ENCODE measurements at regions not wholly inside any gene's neighbourhood (a gene's known extent, or its start where the extent isn't known, plus 50 kb on each side); places are given as distances from the start of the nearest gene placed in this dataset.

- no peak overlapping the region for H3K4me3 ChIP-seq (ENCODE audit: low read length)
- no peaks in the 10 kb centered on the region for H3K36me3 ChIP-seq (ENCODE audit: insufficient read depth, low read length)
- no peaks in the 10 kb centered on the region for H3K36me3 Mint-ChIP-seq
- H3K9me3 ChIP-seq (ENCODE audit: low read length): no peaks in the 10 kb centered on the region
- no peak overlapping the region for H3K27ac ChIP-seq (ENCODE audit: low read depth, low read length)
- no peaks in the 10 kb centered on the region for H3K4me1 ChIP-seq (ENCODE audit: insufficient read depth, low read length)
- no peak overlapping the region for H3K27ac Mint-ChIP-seq
- CTCF ChIA-PET: no interaction called here
- no peak for DNase-seq
- H3K27me3 ChIP-seq (ENCODE audit: insufficient read depth, low read length, poor library complexity, severe bottlenecking): no peaks in the 10 kb centered on the region
- POLR2A ChIA-PET: no interaction called here
- peaks cover 0 to 3% (median 2%) of the 10 kb centered on the region in 5 donors for H3K9me3 Mint-ChIP-seq
- no peaks in the 10 kb centered on the region for H3K4me1 Mint-ChIP-seq
- H3K27me3 Mint-ChIP-seq: peaks cover 10 to 18% of the 10 kb centered on the region in 2 donors
- H3K4me3 Mint-ChIP-seq: no peak overlapping the region
Observed at GRCh38 chr5:35305336-35306020, 75.2 kb upstream of the PRLR start.

- ChIA-PET POLR2A (no interaction called here), CTCF (no interaction called here)
- Mint-ChIP-seq H3K27me3 (peaks cover 11 to 25% of the 10 kb centered on the region in 2 donors), H3K9me3 (peaks cover 0 to 6% (median 2%) of the 10 kb centered on the region in 5 donors), H3K27ac (no peak overlapping the region), H3K36me3 (no peaks in the 10 kb centered on the region), H3K4me3 (no peak overlapping the region), H3K4me1 (no peaks in the 10 kb centered on the region)
- no peaks in the 10 kb centered on the region for H3K36me3 ChIP-seq (ENCODE audit: insufficient read depth, low read length)
- no peaks in the 10 kb centered on the region for H3K27me3 ChIP-seq (ENCODE audit: insufficient read depth, low read length, poor library complexity, severe bottlenecking)
- no peaks in the 10 kb centered on the region for H3K4me1 ChIP-seq (ENCODE audit: insufficient read depth, low read length)
- H3K9me3 ChIP-seq (ENCODE audit: low read length): no peaks in the 10 kb centered on the region
- DNase-seq: no peak
- no peak overlapping the region for H3K4me3 ChIP-seq (ENCODE audit: low read length)
- no peak overlapping the region for H3K27ac ChIP-seq (ENCODE audit: low read depth, low read length)
Observed at GRCh38 chr5:35304291-35304690, 74.0 kb upstream of the PRLR start.

- no peaks in the 10 kb centered on the region for H3K4me1 Mint-ChIP-seq
- H3K27ac ChIP-seq (ENCODE audit: low read depth, low read length): no peak overlapping the region
- peaks cover 0 to 6% (median 2%) of the 10 kb centered on the region in 5 donors for H3K9me3 Mint-ChIP-seq
- no peaks in the 10 kb centered on the region for H3K36me3 ChIP-seq (ENCODE audit: insufficient read depth, low read length)
- H3K27me3 ChIP-seq (ENCODE audit: insufficient read depth, low read length, poor library complexity, severe bottlenecking): no peaks in the 10 kb centered on the region
- CTCF ChIA-PET: no interaction called here
- H3K9me3 ChIP-seq (ENCODE audit: low read length): no peaks in the 10 kb centered on the region
- H3K4me3 ChIP-seq (ENCODE audit: low read length): no peak overlapping the region
- H3K27ac Mint-ChIP-seq: no peak overlapping the region
- POLR2A ChIA-PET: no interaction called here
- no peak overlapping the region for H3K4me3 Mint-ChIP-seq
- H3K36me3 Mint-ChIP-seq: no peaks in the 10 kb centered on the region
- no peaks in the 10 kb centered on the region for H3K4me1 ChIP-seq (ENCODE audit: insufficient read depth, low read length)
- no peak for DNase-seq
- peaks cover 7 to 28% of the 10 kb centered on the region in 2 donors for H3K27me3 Mint-ChIP-seq
Observed at GRCh38 chr5:35303152-35303551, 72.9 kb upstream of the PRLR start.

- H3K27me3 Mint-ChIP-seq: peaks cover 7 to 26% of the 10 kb centered on the region in 2 donors
- Histone ChIP-seq H3K9me3 (ENCODE audit: low read length) (no peaks in the 10 kb centered on the region), H3K4me1 (ENCODE audit: insufficient read depth, low read length) (no peaks in the 10 kb centered on the region), H3K27me3 (ENCODE audit: insufficient read depth, low read length, poor library complexity, severe bottlenecking) (no peaks in the 10 kb centered on the region), H3K4me3 (ENCODE audit: low read length) (no peak overlapping the region), H3K27ac (ENCODE audit: low read depth, low read length) (no peak overlapping the region), H3K36me3 (ENCODE audit: insufficient read depth, low read length) (no peaks in the 10 kb centered on the region)
- no peak overlapping the region for H3K4me3 Mint-ChIP-seq
- H3K4me1 Mint-ChIP-seq: no peaks in the 10 kb centered on the region
- H3K9me3 Mint-ChIP-seq: peaks cover 0 to 6% (median 2%) of the 10 kb centered on the region in 5 donors
- DNase-seq: no peak
- H3K36me3 Mint-ChIP-seq: no peaks in the 10 kb centered on the region
- H3K27ac Mint-ChIP-seq: no peak overlapping the region
- CTCF ChIA-PET: no interaction called here
- POLR2A ChIA-PET: no interaction called here
Observed at GRCh38 chr5:35302544-35302943, 72.3 kb upstream of the PRLR start.

- H3K9me3 Mint-ChIP-seq: peaks cover 0 to 6% (median 5%) of the 10 kb centered on the region in 5 donors
Observed at GRCh38 chr5:35297755-35298154, 67.5 kb upstream of the PRLR start.

GRCh38 chr5:35294976-35295375 is 64.7 kb upstream of the PRLR start:
- H3K9me3 ChIP-seq (ENCODE audit: low read length): no peaks in the 10 kb centered on the region
- Mint-ChIP-seq H3K36me3 (no peaks in the 10 kb centered on the region), H3K27ac (no peak overlapping the region), H3K27me3 (peaks cover 1 to 17% of the 10 kb centered on the region in 2 donors), H3K9me3 (peaks cover 0 to 14% (median 2%) of the 10 kb centered on the region in 5 donors), H3K4me1 (no peaks in the 10 kb centered on the region), H3K4me3 (no peak overlapping the region)
- DNase-seq: no peak
- H3K36me3 ChIP-seq (ENCODE audit: insufficient read depth, low read length): no peaks in the 10 kb centered on the region
- no peaks in the 10 kb centered on the region for H3K4me1 ChIP-seq (ENCODE audit: insufficient read depth, low read length)
- CTCF ChIA-PET: no interaction called here
- H3K27me3 ChIP-seq (ENCODE audit: insufficient read depth, low read length, poor library complexity, severe bottlenecking): no peaks in the 10 kb centered on the region
- H3K27ac ChIP-seq (ENCODE audit: low read depth, low read length): no peak overlapping the region
- POLR2A ChIA-PET: no interaction called here
- no peak overlapping the region for H3K4me3 ChIP-seq (ENCODE audit: low read length)

More at GRCh38 chr5:35297755-35298154, 67.5 kb upstream of the PRLR start:
- Mint-ChIP-seq H3K27me3 (peaks cover 8 to 17% of the 10 kb centered on the region in 2 donors), H3K27ac (no peak overlapping the region), H3K4me3 (no peak overlapping the region), H3K36me3 (no peaks in the 10 kb centered on the region), H3K4me1 (no peaks in the 10 kb centered on the region)
- Histone ChIP-seq H3K9me3 (ENCODE audit: low read length) (no peaks in the 10 kb centered on the region), H3K4me3 (ENCODE audit: low read length) (no peak overlapping the region), H3K36me3 (ENCODE audit: insufficient read depth, low read length) (no peaks in the 10 kb centered on the region), H3K4me1 (ENCODE audit: insufficient read depth, low read length) (no peaks in the 10 kb centered on the region), H3K27me3 (ENCODE audit: insufficient read depth, low read length, poor library complexity, severe bottlenecking) (no peaks in the 10 kb centered on the region), H3K27ac (ENCODE audit: low read depth, low read length) (no peak overlapping the region)
- ChIA-PET CTCF (no interaction called here), POLR2A (no interaction called here)
- DNase-seq: no peak

GRCh38 chr5:35294017-35294416 is 63.7 kb upstream of the PRLR start:
- ChIA-PET POLR2A (no interaction called here), CTCF (no interaction called here)
- no peak for DNase-seq
- no peaks in the 10 kb centered on the region for H3K4me1 Mint-ChIP-seq
- H3K36me3 ChIP-seq (ENCODE audit: insufficient read depth, low read length): no peaks in the 10 kb centered on the region
- H3K27ac ChIP-seq (ENCODE audit: low read depth, low read length): no peak overlapping the region
- H3K4me3 ChIP-seq (ENCODE audit: low read length): no peak overlapping the region
- H3K9me3 ChIP-seq (ENCODE audit: low read length): no peaks in the 10 kb centered on the region
- no peak overlapping the region for H3K4me3 Mint-ChIP-seq
- H3K27ac Mint-ChIP-seq: no peak overlapping the region
- H3K36me3 Mint-ChIP-seq: no peaks in the 10 kb centered on the region
- H3K27me3 Mint-ChIP-seq: peaks cover 4 to 14% of the 10 kb centered on the region in 2 donors
- H3K9me3 Mint-ChIP-seq: peaks cover 0 to 14% (median 2%) of the 10 kb centered on the region in 5 donors
- no peaks in the 10 kb centered on the region for H3K4me1 ChIP-seq (ENCODE audit: insufficient read depth, low read length)
- no peaks in the 10 kb centered on the region for H3K27me3 ChIP-seq (ENCODE audit: insufficient read depth, low read length, poor library complexity, severe bottlenecking)

- Mint-ChIP-seq H3K27me3 (peaks cover 0 to 3% of the 10 kb centered on the region in 2 donors), H3K4me3 (no peak overlapping the region), H3K4me1 (no peaks in the 10 kb centered on the region), H3K27ac (no peak overlapping the region), H3K36me3 (no peaks in the 10 kb centered on the region), H3K9me3 (peaks cover 0 to 9% (median 0%) of the 10 kb centered on the region in 5 donors)
- POLR2A ChIA-PET: no interaction called here
- no peaks in the 10 kb centered on the region for H3K36me3 ChIP-seq (ENCODE audit: insufficient read depth, low read length)
- H3K9me3 ChIP-seq (ENCODE audit: low read length): no peaks in the 10 kb centered on the region
- no peak overlapping the region for H3K4me3 ChIP-seq (ENCODE audit: low read length)
- CTCF ChIA-PET: no interaction called here
- H3K27me3 ChIP-seq (ENCODE audit: insufficient read depth, low read length, poor library complexity, severe bottlenecking): no peaks in the 10 kb centered on the region
- no peaks in the 10 kb centered on the region for H3K4me1 ChIP-seq (ENCODE audit: insufficient read depth, low read length)
- H3K27ac ChIP-seq (ENCODE audit: low read depth, low read length): no peak overlapping the region
- DNase-seq: no peak
Observed at GRCh38 chr5:35285435-35285834, 55.1 kb upstream of the PRLR start.

All from CD8-positive, alpha-beta memory T cell (primary cell).